ENCODE measurements at regions not wholly inside any gene's neighbourhood (a gene's known extent, or its start where the extent isn't known, plus 50 kb on each side); places are given as distances from the start of the nearest gene placed in this dataset.

DNA sequence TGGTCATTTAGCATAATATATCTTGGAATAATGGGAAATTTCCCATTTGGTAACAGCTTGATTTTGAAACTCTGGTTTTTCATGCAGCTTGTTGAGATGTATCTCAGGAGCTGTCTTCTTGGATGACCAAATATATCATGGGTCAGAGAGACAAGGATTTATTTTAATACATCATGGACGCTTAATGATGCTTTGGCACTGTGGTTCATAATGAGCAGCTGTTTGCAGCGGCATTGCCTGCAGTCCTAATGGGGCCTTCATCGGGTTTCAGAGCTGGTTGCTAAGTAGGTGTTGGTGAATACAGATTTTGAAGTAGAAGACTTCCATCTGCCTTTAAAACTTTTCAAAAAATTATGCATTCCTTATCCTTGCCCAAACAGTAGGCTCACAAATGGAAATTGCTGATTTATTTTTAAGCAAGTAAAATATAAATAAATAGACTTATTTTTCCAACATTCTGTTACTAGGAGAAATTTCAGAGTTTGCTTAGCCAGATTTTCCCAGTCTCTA, 389.5 kb upstream of the FAT3 start:
- ChIA-PET CTCF (interaction anchor here (0.6 kb wide), 1 partner anchor 164 kb away, joined by 4 read pairs; no protein-coding TSS in a partner anchor), POLR2A (ENCODE audit: unreplicated experiment) (no interaction called here)
- no peak overlapping the region for H2AK5ac ChIP-seq (ENCODE audit: low read depth, low read length)
- intact Hi-C loops (cut with micrococcal nuclease), result no loop called here
- H2AFZ ChIP-seq (replicated peaks; ENCODE audit: low read length, poor library complexity), result no peak overlapping the region
- no TSS peak for BruUV-seq (replicated peaks)
- no peak overlapping the region for H2BK20ac ChIP-seq (ENCODE audit: low read depth, low read length)
- H4K91ac ChIP-seq (ENCODE audit: insufficient read depth, low read depth, low read length), result no peak overlapping the region
- no peak overlapping the region for H3K23ac ChIP-seq (ENCODE audit: low read depth, low read length)
- H3K9me1 ChIP-seq (ENCODE audit: insufficient read depth, low read length), result no peaks in the 10 kb centered on the region
- H2BK120ac ChIP-seq (ENCODE audit: low read depth, low read length), result no peak overlapping the region
- no peak for TF ChIP-seq USF2 (IDR thresholded peaks at IDR 0.05; ENCODE audit: low read depth, low read length)
- TF ChIP-seq RAD21 (IDR thresholded peaks at IDR 0.05; ENCODE audit: low read length), result no peak
- TF ChIP-seq NFE2L2 (IDR thresholded peaks at IDR 0.05; ENCODE audit: low read depth, low read length), result no peak
- TF ChIP-seq BHLHE40 (IDR thresholded peaks at IDR 0.05; ENCODE audit: low read depth, low read length), result no peak
- TF ChIP-seq, protein P1, sequence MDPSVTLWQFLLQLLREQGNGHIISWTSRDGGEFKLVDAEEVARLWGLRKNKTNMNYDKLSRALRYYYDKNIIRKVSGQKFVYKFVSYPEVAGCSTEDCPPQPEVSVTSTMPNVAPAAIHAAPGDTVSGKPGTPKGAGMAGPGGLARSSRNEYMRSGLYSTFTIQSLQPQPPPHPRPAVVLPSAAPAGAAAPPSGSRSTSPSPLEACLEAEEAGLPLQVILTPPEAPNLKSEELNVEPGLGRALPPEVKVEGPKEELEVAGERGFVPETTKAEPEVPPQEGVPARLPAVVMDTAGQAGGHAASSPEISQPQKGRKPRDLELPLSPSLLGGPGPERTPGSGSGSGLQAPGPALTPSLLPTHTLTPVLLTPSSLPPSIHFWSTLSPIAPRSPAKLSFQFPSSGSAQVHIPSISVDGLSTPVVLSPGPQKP (IDR thresholded peaks at IDR 0.05; ENCODE audit: borderline replicate concordance, low read depth, low read length), result no peak
- no peak for TF ChIP-seq RCOR1 (IDR thresholded peaks at IDR 0.05; ENCODE audit: insufficient replicate concordance, low read length)
- TF ChIP-seq POLR2A (IDR thresholded peaks at IDR 0.05; ENCODE audit: low read depth, low read length), result no peak
- TF ChIP-seq CEBPB (IDR thresholded peaks at IDR 0.05; ENCODE audit: low read depth, low read length), result no peak
- WGBS, 2 experiments (ENCODE audit: extremely low coverage in 2 of 2, insufficient read length in 1 of 2), result 40% methylated on average over 1 of the region's 3 CpGs; no CpG with 5 or more reads in 1 of the 2 experiments
- H3K27ac ChIP-seq (ENCODE audit: insufficient read depth, low read length), result no peak overlapping the region
- no peak overlapping the region for H2BK15ac ChIP-seq (ENCODE audit: low read depth, low read length)
- no peak overlapping the region for H4K8ac ChIP-seq (ENCODE audit: low read depth in 2 of 2, low read length in 2 of 2)
- H3K79me1 ChIP-seq (ENCODE audit: low read depth in 1 of 2, low read length in 2 of 2), result no peaks in the 10 kb centered on the region
- no peak overlapping the region for H3K9ac ChIP-seq (ENCODE audit: low read depth, low read length)
- no peaks in the 10 kb centered on the region for H3K36me3 ChIP-seq (ENCODE audit: control insufficient read depth, insufficient read depth, low read length)
- no peak for ATAC-seq (ENCODE audit: low read depth)
- H3K4ac ChIP-seq (ENCODE audit: low read depth, low read length), result no peak overlapping the region
- in situ Hi-C loops (cut with MboI; ENCODE audit: low sequenced_read_pairs), result no loop called here
- H3K27me3 ChIP-seq (ENCODE audit: control insufficient read depth, insufficient read depth, low read length), result no peaks in the 10 kb centered on the region
- H4K5ac ChIP-seq (ENCODE audit: low read depth, low read length), result no peak overlapping the region
- no peak for DNase-seq
- no peaks in the 10 kb centered on the region for H3K4me1 ChIP-seq (ENCODE audit: control insufficient read depth, insufficient read depth, low read length)
- H3K4me3 ChIP-seq (ENCODE audit: insufficient read depth, low read depth, low read length), result no peak overlapping the region
- no peak overlapping the region for H2AK9ac ChIP-seq (replicated peaks; ENCODE audit: low read depth, low read length, poor library complexity)
- H3K56ac ChIP-seq (ENCODE audit: extremely low read depth, insufficient read depth, low read length), result no peak overlapping the region
- H2BK5ac ChIP-seq (ENCODE audit: low read depth, low read length, poor library complexity, severe bottlenecking), result no peak overlapping the region
- peaks cover 2% of the 10 kb centered on the region; the same call in 1 of the 2 replicates for H3K9me3 ChIP-seq (ENCODE audit: control insufficient read depth, insufficient read depth, low read length)
- dilution Hi-C loops (cut with HindIII; ENCODE audit: low sequenced_read_pairs, unreplicated experiment), result no loop called here
- no peak overlapping the region for H3K18ac ChIP-seq (ENCODE audit: low read depth, low read length)
- H3K4me2 ChIP-seq (ENCODE audit: low read depth, low read length), result no peak overlapping the region
- no peaks in the 10 kb centered on the region for H4K20me1 ChIP-seq (ENCODE audit: insufficient read depth, low read length)
- no peak overlapping the region for H3K14ac ChIP-seq (replicated peaks; ENCODE audit: low read depth, low read length)

Data from IMR-90 (cell line).